ENCODE measurements at regions not wholly inside any gene's neighbourhood (a gene's known extent, or its start where the extent isn't known, plus 50 kb on each side); places are given as distances from the start of the nearest gene placed in this dataset.
"Not testable (repeated sequence)": the region's sequence is repeated elsewhere in the genome, so short reads cannot be mapped to it uniquely, and the experiment has no call there.

- no peak for DNase-seq (ENCODE audit: low read depth in 1 of 2, low spot score in 1 of 2)
- TF ChIP-seq JUND (IDR thresholded peaks at IDR 0.05; ENCODE audit: low read depth), result no peak
- in situ Hi-C loops (cut with HindIII; ENCODE audit: low pct_unique_long_range_greater_than_20kb, low sequenced_read_pairs), result no loop called here
Measured at GRCh38 chr4:72706684-72707083, 137.7 kb upstream of the ADAMTS3 start.

- DNase-seq (ENCODE audit: low read depth in 1 of 2, low spot score in 1 of 2); in situ Hi-C loops (cut with HindIII; ENCODE audit: low pct_unique_long_range_greater_than_20kb, low sequenced_read_pairs): not testable (repeated sequence)
Measured at GRCh38 chr4:72704925-72705640, 136.1 kb upstream of the ADAMTS3 start.

DNA sequence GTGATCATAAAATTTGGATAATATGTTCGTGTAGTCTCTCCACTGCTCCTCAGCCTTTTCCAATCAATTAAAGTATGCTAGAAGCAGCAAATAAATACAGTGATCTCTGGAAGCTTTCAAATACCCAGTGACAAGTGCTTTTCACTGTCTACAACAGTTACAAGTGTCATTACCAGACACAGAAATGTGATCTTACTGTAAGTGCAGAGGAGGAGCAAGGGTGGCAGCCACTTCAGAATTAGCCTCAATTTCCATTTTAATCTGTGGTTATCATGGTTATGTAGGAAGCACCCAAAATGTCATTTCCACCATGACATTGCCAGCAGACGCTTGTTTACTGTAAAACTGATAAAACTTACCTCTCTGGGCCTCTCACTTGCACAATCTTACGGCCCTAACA is 133.9 kb upstream of the ADAMTS3 start:
- TF ChIP-seq JUND (IDR thresholded peaks at IDR 0.05; ENCODE audit: low read depth), result no peak
- in situ Hi-C loops (cut with HindIII; ENCODE audit: low pct_unique_long_range_greater_than_20kb, low sequenced_read_pairs), result no loop called here
- no peak for DNase-seq (ENCODE audit: low read depth in 1 of 2, low spot score in 1 of 2)

DNA sequence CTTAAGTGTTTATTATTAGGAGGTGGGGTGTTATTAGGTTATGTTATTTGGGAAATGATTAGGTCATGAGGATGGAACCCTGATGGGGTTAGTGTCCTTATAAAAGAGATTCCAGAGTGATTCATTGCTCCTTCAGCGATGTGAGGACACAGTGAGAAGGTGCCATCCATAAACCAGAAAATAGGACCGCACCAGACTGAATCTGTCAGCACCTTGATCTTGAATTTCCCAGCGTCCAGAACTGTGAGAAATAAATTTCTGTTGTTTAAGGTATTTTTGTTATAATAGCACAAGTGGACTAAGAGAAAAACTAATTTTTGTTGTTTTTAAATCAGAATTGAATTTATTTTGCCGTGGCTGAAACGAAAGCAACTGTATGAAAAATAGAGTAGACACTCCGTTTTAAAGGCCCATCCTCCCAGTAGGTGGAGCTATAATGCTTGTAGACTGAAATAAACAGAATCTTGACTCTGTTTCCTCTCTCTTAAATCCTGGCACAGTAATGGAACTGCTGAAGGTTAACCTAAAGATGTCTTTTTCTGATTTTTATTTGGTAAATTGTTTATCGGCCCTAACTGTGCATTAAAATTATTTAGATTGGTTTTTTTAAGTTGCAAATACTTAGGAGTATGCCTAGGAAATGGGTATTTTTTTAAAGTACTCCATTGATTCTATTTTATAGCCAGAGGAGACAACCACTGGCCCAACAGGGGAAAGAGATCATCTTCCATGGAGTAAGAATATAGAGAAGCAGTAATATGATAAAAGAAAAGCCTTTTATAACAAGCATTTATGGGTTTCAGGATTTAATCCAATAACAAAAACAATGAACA is 133.2 kb upstream of the ADAMTS3 start:
- in situ Hi-C loops (cut with HindIII; ENCODE audit: low pct_unique_long_range_greater_than_20kb, low sequenced_read_pairs), result no loop called here
- peak; percentile 13 to 67 for DNase-seq (ENCODE audit: low read depth in 1 of 2, low spot score in 1 of 2)
- no peak for TF ChIP-seq JUND (IDR thresholded peaks at IDR 0.05; ENCODE audit: low read depth)

GRCh38 chr4:72690771-72691170 is 121.8 kb upstream of the ADAMTS3 start:
- no peak for TF ChIP-seq JUND (IDR thresholded peaks at IDR 0.05; ENCODE audit: low read depth)
- DNase-seq (ENCODE audit: low read depth in 1 of 2, low spot score in 1 of 2), result no peak
- in situ Hi-C loops (cut with HindIII; ENCODE audit: low pct_unique_long_range_greater_than_20kb, low sequenced_read_pairs), result no loop called here

DNA sequence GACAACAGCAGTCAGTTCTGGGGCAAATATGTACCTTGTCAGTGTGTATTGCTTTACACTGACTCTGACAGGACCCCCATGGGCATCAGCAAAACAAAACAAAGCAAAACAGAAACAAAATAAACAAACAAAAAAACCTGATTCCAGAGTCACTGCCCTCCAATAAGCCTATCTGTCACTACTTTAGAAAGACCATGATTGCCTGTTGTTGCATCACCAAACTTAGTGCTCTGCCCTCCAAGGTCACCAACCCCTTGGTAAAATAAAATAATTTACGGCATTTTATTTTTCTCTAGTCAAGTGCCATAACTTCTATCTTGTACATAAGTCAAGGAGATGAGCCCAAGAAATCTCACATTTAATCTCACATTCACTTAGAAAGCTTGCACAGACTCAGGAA is 120.9 kb upstream of the ADAMTS3 start:
- DNase-seq (ENCODE audit: low read depth in 1 of 2, low spot score in 1 of 2), result no peak
- in situ Hi-C loops (cut with HindIII; ENCODE audit: low pct_unique_long_range_greater_than_20kb, low sequenced_read_pairs), result no loop called here
- no peak for TF ChIP-seq JUND (IDR thresholded peaks at IDR 0.05; ENCODE audit: low read depth)

GRCh38 chr4:72686390-72686789 is 117.4 kb upstream of the ADAMTS3 start:
- DNase-seq (ENCODE audit: low read depth in 1 of 2, low spot score in 1 of 2); in situ Hi-C loops (cut with HindIII; ENCODE audit: low pct_unique_long_range_greater_than_20kb, low sequenced_read_pairs): not testable (repeated sequence)

- in situ Hi-C loops (cut with HindIII; ENCODE audit: low pct_unique_long_range_greater_than_20kb, low sequenced_read_pairs), result no loop called here
- no peak for TF ChIP-seq JUND (IDR thresholded peaks at IDR 0.05; ENCODE audit: low read depth)
- no peak for DNase-seq (ENCODE audit: low read depth in 1 of 2, low spot score in 1 of 2)
Measured at GRCh38 chr4:72679666-72680065, 110.6 kb upstream of the ADAMTS3 start.

DNA sequence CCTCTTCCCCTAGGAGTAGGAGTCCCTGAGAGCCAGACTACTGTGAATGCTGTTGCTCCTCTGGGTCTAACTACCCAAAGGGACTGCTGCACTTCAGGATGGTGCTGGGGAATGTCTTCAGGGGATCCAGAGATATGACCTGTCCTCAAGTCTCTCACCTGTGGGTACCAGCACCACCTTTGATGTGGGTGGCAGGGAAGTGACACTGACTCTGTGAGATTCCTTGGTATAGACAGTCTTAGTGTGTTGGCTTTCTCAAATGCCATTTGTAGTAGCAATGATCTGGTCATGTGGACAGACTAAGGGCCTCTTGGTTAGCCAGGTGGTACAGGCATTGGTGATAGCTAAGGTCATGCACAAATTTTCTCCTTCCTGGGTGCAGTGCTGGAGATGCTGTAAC is 108.9 kb upstream of the ADAMTS3 start:
- DNase-seq (ENCODE audit: low read depth in 1 of 2, low spot score in 1 of 2), result no peak
- TF ChIP-seq JUND (IDR thresholded peaks at IDR 0.05; ENCODE audit: low read depth), result no peak
- in situ Hi-C loops (cut with HindIII; ENCODE audit: low pct_unique_long_range_greater_than_20kb, low sequenced_read_pairs), result no loop called here

GRCh38 chr4:72677265-72677664 is 108.2 kb upstream of the ADAMTS3 start:
- DNase-seq (ENCODE audit: low read depth in 1 of 2, low spot score in 1 of 2), result no peak
- TF ChIP-seq JUND (IDR thresholded peaks at IDR 0.05; ENCODE audit: low read depth), result no peak
- in situ Hi-C loops (cut with HindIII; ENCODE audit: low pct_unique_long_range_greater_than_20kb, low sequenced_read_pairs), result no loop called here

DNA sequence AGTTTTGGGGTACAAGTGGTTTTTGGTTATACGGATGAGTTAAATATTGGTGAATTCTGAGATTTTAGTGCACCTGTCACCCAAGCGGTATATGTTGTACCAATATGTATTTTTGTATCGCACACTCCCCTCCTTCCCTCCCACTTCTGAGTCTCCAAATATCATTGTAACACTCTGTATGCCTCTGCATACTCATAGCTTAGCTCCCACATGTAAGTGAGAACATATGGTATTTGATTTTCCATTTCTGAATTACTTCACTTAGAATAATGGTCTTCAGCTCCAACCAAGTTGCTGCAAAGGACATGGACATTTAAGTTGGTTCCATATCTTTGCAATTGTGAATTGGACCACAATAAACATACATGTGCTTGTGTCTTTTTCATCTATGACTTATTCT is 103.0 kb upstream of the ADAMTS3 start:
- in situ Hi-C loops (cut with HindIII; ENCODE audit: low pct_unique_long_range_greater_than_20kb, low sequenced_read_pairs), result no loop called here
- TF ChIP-seq JUND (IDR thresholded peaks at IDR 0.05; ENCODE audit: low read depth), result no peak
- no peak for DNase-seq (ENCODE audit: low read depth in 1 of 2, low spot score in 1 of 2)

- no peak for DNase-seq (ENCODE audit: low read depth in 1 of 2, low spot score in 1 of 2)
- TF ChIP-seq JUND (IDR thresholded peaks at IDR 0.05; ENCODE audit: low read depth), result no peak
- in situ Hi-C loops (cut with HindIII; ENCODE audit: low pct_unique_long_range_greater_than_20kb, low sequenced_read_pairs), result no loop called here
Measured at GRCh38 chr4:72670521-72670920, 101.5 kb upstream of the ADAMTS3 start.

- TF ChIP-seq JUND (IDR thresholded peaks at IDR 0.05; ENCODE audit: low read depth), result no peak
- in situ Hi-C loops (cut with HindIII; ENCODE audit: low pct_unique_long_range_greater_than_20kb, low sequenced_read_pairs), result no loop called here
- no peak for DNase-seq (ENCODE audit: low read depth in 1 of 2, low spot score in 1 of 2)
Measured at GRCh38 chr4:72666910-72667309, 97.9 kb upstream of the ADAMTS3 start.
